GM18907 (cell line): ENCODE measurements at regions not wholly inside any gene's neighbourhood (a gene's known extent, or its start where the extent isn't known, plus 50 kb on each side); places are given as distances from the start of the nearest gene placed in this dataset.
"Not testable (repeated sequence)": the region's sequence is repeated elsewhere in the genome, so short reads cannot be mapped to it uniquely, and the experiment has no call there.

Source experiments
- ATAC-seq: cut with Tn5 transposase; IDR thresholded peaks from one replicate; pipeline ENCODE4 v1.9.1; 2021; ENCODE audit warnings: mild to moderate bottlenecking, moderate library complexity; ENCODE audit not compliant: unreplicated experiment

GRCh38 chr5:158049459-158049858, 190.5 kb upstream of the CLINT1 start:
- ATAC-seq = no peak

GRCh38 chr5:158045696-158046095, 186.8 kb upstream of the CLINT1 start:
- ATAC-seq = no peak

DNA sequence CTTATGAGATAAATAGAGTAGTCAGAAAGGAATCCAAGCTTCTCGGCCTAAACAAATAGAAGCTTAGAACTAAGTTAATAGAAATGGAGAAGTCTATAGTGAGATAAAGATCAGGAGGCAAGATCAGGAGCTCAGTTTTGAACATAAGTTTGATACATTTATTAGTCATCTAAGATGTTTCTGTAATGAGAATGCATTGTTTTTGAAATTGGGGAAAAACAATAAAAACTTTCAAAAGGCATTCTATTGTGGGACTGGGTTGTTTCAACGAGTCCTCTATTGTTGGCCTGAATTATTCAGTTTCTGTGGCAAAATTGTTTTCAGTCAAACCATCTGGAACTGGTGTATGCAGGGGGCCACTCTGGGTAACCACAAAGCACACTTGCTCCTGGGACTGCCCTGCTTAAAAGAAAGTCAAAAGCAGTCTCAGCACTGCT, 181.0 kb upstream of the CLINT1 start:
- ATAC-seq = no peak

GRCh38 chr5:158039441-158039840, 180.5 kb upstream of the CLINT1 start:
- ATAC-seq = no peak

DNA sequence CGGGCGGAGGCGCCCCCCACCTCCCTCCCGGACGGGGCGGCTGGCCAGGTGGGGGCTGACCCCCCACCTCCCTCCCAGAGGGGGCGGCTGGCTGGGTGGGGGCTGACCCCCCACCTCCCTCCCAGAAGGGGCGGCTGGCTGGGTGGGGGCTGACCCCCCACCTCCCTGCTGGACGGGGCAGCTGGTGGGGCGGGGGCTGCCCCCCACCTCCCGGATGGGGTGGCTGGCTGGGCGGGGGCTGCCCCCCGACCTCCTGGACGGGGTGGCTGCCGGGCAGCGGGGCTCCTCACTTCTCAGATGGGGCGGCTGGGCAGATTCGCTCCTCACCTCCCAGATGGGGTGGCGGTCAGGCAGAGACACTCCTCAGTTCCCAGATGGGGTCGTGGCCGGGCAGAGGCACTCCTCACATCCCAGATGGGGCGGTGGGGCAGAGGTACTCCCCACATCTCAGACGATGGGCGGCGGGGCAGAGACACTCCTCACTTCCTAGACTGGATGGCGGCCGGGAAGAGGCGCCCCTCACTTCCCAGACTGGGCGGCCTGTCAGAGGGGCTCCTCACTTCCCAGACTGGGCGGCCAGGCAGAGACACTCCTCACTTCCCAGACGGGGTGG, 178.1 kb upstream of the CLINT1 start:
- not testable (repeated sequence) for ATAC-seq

DNA sequence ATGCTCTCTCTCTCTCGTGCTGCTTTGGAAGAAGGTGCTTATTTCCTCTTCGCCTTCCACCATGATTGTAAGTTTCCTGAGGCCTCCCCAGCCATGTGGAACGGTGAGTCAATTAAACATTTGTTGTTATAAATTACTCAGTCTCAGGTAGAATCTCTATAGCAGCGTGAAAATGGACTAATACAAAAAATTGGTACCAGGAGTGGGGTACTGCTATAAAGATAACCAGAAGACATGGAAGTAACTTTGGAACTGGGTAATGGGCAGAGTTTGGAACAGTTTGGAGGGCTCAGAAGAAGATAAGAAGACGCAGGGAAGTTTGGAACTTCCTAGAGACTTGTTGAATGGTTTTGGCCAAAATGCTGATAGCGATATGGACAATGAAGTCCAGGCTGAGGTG, 175.6 kb upstream of the CLINT1 start:
- not testable (repeated sequence) for ATAC-seq

DNA sequence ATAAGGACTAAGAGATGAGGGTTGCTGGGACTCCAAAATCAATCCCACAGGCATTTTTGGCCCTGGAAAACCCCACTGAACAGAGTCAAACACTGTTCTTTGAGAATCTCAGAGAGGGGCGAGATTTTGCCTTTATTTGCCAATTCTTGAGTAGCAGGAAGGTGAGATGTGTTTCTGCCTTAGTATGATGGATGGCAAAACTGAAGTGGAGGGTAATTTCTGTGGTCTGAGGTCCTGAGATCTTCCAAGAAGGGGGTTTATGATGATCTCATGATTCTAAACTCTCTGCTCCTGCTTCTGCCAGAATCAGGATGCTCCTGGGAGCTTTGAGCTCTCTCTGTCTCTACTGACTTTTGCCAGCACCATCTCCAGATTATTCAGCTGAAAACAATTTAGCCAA, 174.8 kb upstream of the CLINT1 start:
- no peak for ATAC-seq

GRCh38 chr5:158033076-158033475, 174.1 kb upstream of the CLINT1 start:
- no peak for ATAC-seq

- ATAC-seq = no peak
Observed at GRCh38 chr5:158032246-158032645, 173.3 kb upstream of the CLINT1 start.

DNA sequence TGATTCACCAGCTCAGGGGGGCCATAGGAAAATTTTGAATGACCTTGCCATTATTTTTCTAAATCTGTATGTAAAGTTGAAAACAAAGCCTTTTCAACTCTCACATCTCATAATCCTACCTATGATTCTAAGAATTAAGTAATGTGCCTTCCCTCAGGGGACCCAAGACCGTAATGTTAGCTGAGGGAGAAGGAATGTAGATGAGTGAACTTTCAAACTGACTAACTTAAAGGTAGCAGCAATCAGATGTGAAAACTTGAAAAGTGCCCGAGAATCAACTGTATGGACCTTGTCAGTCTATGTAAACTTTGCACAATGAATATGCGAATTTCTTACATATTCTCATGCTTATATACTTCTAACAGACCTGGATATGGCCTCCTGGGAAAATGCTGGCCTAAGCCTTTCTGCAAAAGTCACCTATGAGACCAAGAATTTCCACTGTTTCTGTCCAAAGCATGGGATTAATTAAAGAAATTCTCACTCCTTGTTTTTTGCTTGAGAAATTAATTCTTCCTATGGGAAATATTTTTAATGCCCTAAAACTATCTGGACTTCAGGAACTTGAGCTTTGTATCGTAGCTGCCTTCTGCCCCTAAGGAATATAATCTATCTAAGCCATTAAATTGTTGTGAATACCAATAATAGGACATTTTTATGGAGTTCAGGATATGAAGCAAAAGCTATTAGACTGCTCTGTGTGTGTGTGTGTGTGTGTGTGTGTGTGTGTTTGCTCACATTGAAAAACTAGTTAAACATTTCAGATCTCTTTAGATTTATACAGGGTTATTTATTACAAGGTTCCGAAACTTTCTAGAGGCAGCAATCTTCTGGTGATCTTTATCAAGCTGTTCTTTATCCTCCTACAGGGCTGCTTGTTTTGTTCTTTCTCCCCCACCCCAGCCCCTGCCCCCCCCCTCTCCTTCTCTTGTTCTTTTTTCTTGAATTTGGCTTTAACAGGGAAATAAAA, 169.1 kb upstream of the CLINT1 start:
- ATAC-seq = no peak

DNA sequence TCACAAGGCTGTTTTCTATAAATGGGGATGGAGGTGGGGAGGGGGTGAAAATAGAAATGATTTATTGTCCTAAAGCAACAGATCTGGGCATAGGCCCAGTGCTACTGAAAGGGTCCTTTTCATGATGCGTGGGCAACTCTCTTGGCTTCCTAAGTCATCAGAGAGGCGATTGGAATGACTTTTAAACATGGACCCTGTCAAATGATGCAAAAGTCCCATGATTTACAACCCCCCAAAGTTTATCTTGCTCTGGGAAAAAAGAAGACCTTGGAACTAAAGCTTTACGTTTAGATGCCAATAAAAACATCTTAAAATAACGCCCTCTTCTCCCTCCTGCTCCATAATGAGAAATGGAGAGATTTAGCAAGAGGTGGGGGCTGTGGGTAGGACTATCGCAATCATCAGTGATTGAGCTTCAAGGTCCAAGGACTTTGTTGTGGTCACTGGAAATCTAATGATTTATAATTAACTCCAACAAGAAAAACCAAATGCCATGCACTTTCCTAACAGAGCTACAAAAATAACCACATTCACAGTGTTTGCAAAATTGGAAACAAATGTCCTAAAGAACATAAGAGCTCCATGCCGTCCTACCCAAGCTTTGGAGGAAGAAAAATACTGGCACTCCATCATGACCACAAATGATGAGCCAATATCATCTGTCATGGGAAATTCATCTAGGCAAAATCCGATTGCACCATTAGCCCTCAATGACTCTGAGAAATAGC, 167.5 kb upstream of the CLINT1 start:
- no peak for ATAC-seq

DNA sequence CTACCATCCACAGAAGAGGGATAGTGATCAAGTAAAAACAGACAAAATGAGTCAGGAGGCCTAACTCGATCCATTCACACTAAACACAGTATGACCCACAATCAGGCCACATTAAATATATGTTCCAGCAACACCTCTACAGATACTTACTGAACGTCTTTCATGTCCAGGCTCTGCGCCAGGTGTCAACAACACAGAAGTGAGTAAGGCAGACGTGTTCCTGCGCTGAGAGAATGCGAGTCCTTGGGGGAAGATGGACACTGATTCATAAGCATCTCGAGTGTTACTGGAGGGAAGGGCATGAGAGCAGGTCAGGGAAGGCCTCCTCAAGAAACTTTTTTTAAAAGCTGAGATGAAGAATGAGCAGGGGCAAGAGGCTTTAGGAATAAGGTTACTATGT, 164.3 kb upstream of the CLINT1 start:
- no peak for ATAC-seq

DNA sequence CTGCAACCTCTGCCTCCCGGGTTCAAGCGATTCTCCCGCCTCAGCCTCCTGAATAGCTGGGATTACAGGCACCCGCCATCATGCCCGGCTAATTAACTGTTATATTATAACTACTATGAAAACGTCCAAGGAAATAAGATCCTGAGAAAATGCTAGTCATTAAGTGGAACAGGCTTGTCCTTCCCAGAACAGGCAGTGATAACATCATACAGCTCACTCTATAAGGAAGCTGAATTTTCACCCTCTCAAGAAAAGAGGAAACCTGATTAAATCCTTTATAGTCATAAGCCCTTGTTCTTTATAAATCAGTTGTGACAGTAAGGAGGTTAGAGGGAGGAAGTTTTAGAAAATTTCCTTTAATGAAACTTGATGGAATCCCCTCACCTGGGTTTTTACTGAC, 163.9 kb upstream of the CLINT1 start:
- ATAC-seq = no peak

DNA sequence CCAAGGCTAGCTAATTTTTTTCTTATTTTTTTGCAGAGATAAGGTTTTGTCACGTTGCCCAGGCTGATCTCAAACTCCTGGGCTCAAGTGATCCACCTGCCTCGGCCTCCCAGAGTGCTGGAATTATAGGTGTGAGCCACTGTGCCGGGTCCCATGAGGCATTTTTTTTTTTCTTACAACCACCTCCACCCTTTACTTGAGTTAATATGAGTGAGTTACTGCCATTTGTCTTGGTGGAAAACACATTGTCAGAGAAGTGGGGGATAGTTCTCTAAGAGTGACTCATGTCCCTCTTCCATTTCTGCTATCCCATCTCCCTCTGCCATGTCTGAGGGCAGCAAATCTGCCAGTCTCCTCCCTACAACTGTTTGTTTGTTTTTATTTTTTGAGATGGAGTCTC, 163.4 kb upstream of the CLINT1 start:
- ATAC-seq = no peak

GRCh38 chr5:158020555-158021418, 161.8 kb upstream of the CLINT1 start:
- ATAC-seq = no peak

DNA sequence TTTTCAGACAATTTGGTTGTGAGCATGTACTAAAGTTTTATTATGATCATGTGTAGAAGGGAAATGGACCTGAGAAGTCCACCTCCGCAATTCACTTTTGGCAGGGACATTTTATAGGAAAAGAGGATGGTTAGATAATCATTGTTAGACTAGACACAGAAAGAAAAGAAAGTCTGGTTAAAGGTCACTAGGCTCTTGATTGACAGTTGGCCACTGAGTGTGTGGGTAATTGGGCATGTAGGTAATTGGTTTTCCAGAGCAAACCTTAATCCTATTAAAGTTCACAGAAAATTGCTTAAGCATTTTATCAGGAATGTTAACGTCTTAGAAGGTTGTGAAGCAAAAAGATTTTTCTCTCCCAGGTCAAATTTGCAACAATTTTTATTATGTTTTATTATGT, 158.5 kb upstream of the CLINT1 start:
- ATAC-seq = no peak

GRCh38 chr5:158014372-158014771, 155.4 kb upstream of the CLINT1 start:
- no peak for ATAC-seq

DNA sequence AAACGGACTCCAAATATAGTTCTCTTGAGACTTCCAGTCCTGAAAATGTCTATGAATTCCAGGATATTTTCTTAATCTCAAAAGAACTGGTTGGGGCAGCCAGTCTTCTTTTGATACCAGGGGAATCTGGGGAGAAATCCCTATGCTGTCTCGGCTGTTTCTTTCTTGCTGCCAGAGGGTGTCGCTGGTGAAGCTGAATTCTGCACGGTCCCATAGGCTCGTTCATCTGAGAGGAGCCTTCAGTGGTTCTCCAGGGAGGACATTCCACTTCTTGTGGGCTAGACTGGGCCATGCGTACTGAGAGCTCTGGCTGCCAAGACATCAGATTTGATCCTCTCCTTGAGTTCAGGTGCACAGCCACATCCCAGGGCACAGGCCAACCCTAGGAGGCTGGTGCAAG, 155.0 kb upstream of the CLINT1 start:
- no peak for ATAC-seq

GRCh38 chr5:158013303-158013702, 154.4 kb upstream of the CLINT1 start:
- no peak for ATAC-seq

- no peak for ATAC-seq
Observed at GRCh38 chr5:158011422-158011821, 152.5 kb upstream of the CLINT1 start.

DNA sequence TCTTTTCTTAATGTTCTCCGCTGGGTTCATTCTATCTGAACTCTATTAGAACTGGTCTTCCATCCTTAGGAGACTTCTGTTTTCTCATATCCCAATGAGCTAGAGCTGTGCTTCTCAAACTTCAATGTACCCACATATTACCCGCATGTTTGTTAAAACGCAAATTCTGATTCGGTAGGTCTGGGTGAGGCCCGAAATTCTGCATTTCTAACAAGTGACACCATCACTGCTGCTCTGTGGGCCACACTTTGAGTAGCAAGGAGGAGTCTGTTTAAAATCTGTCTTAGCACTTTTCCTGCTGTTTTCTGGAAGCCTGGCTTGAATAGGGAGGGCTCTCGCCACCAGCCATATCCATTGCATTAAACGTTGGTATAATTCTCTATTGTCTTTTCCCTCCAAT, 151.9 kb upstream of the CLINT1 start:
- ATAC-seq = no peak
